DOHH2 (cell line): ENCODE measurements at regions not wholly inside any gene's neighbourhood (a gene's known extent, or its start where the extent isn't known, plus 50 kb on each side); places are given as distances from the start of the nearest gene placed in this dataset.

ENCODE experiments used
- H3F3A ChIP-seq: fragments of 200-600 bp; sonication (generic), shearing (Covaris generic); 2 replicates; pipeline ENCODE4 v1.6.0; 2016; ENCODE audit warnings: antibody characterized with exemption, mild to moderate bottlenecking; ENCODE audit not compliant: control insufficient read depth, insufficient read depth
- H3K27ac ChIP-seq: fragments of 200-600 bp; sonication (generic); 2 replicates; pipeline ENCODE4 v1.5.1; 2014; ENCODE audit warnings: low read depth, mild to moderate bottlenecking, low read length, moderate library complexity
- H3K27me3 ChIP-seq: fragments of 200-600 bp; sonication (generic); 2 replicates; pipeline ENCODE4 v1.6.1; 2014; ENCODE audit warnings: mild to moderate bottlenecking, low read length, mixed read lengths; ENCODE audit not compliant: control insufficient read depth
- H3K36me3 ChIP-seq: fragments of 200-600 bp; sonication (generic); 2 replicates; pipeline ENCODE4 v1.6.1; 2014; ENCODE audit warnings: mild to moderate bottlenecking, low read length, moderate library complexity, mixed read lengths; ENCODE audit not compliant: control insufficient read depth
- H3K4me1 ChIP-seq: fragments of 200-600 bp; sonication (generic); 2 replicates; pipeline ENCODE4 v1.6.1; 2014; ENCODE audit warnings: mild to moderate bottlenecking, low read length, mixed read lengths; ENCODE audit not compliant: control insufficient read depth
- H3K4me2 ChIP-seq: fragments of 200-600 bp; sonication (generic); 2 replicates; pipeline ENCODE4 v1.6.0; 2014; ENCODE audit warnings: mild to moderate bottlenecking, low read length, moderate library complexity
- H3K4me3 ChIP-seq: fragments of 200-600 bp; sonication (generic); 2 replicates; pipeline ENCODE4 v1.5.1; 2014; ENCODE audit warnings: mild to moderate bottlenecking, low read length, mixed read lengths
- H3K79me2 ChIP-seq: fragments of 200-600 bp; sonication (generic); 2 replicates; pipeline ENCODE4 v1.6.1; 2014; ENCODE audit warnings: mild to moderate bottlenecking, low read length, mixed read lengths; ENCODE audit not compliant: control insufficient read depth
- H3K9me2 ChIP-seq: fragments of 200-600 bp; sonication (generic); replicated peaks from 2 replicates; pipeline ENCODE4 v1.6.1; 2014; ENCODE audit warnings: mild to moderate bottlenecking, low read length, mixed read lengths; ENCODE audit not compliant: control insufficient read depth
- H3K9me3 ChIP-seq: fragments of 200-600 bp; sonication (generic); 2 replicates; pipeline ENCODE4 v1.6.1; 2014; ENCODE audit warnings: antibody characterized with exemption, low read length, mixed read lengths; ENCODE audit not compliant: control insufficient read depth, insufficient read depth
- H4K20me1 ChIP-seq: fragments of 200-600 bp; sonication (generic); 2 replicates; pipeline ENCODE4 v1.6.0; 2014; ENCODE audit warnings: low read depth, mild to moderate bottlenecking, antibody characterized with exemption, low read length, moderate library complexity; ENCODE audit not compliant: control insufficient read depth, insufficient read depth
- EZH2phosphoT487 ChIP-seq: fragments of 200-600 bp; sonication (generic); IDR thresholded peaks from 2 replicates; pipeline ENCODE4 v1.6.1; 2017; ENCODE audit warnings: borderline replicate concordance, mild to moderate bottlenecking, antibody characterized with exemption, low read length, moderate library complexity, mixed read lengths
- TF ChIP-seq, protein P1 (sequence below): fragments of 200-600 bp; sonication (generic); IDR thresholded peaks from one replicate; pipeline ENCODE4 v1.5.1; 2014; ENCODE audit warnings: antibody characterized with exemption, mild to moderate bottlenecking, low read depth, low read length; ENCODE audit not compliant: poor library complexity, severe bottlenecking

DNA sequence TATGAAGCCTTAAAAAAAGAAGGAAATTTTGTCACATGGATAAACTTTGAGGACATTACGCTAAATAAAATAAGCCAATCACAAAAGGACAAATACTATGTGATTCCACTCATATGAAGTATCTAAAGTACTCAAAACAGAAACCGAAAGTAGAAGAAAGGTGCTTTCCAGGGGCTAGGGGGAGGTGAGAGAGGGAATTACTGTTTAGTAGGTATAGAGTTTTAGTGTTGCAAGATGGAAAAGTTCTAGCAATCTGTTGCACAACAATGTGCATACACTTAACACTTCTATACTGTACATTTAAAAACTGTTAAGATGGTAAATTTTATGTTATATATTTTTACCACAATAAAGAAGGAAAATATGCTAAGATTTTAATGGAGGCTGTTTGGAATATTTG is 83.0 kb downstream of the POLR1D start:
- TF ChIP-seq, protein P1, sequence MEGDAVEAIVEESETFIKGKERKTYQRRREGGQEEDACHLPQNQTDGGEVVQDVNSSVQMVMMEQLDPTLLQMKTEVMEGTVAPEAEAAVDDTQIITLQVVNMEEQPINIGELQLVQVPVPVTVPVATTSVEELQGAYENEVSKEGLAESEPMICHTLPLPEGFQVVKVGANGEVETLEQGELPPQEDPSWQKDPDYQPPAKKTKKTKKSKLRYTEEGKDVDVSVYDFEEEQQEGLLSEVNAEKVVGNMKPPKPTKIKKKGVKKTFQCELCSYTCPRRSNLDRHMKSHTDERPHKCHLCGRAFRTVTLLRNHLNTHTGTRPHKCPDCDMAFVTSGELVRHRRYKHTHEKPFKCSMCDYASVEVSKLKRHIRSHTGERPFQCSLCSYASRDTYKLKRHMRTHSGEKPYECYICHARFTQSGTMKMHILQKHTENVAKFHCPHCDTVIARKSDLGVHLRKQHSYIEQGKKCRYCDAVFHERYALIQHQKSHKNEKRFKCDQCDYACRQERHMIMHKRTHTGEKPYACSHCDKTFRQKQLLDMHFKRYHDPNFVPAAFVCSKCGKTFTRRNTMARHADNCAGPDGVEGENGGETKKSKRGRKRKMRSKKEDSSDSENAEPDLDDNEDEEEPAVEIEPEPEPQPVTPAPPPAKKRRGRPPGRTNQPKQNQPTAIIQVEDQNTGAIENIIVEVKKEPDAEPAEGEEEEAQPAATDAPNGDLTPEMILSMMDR = no peak
- no peak for TF ChIP-seq EZH2phosphoT487
- no peaks in the 10 kb centered on the region for H3F3A ChIP-seq
- H3K4me1 ChIP-seq = no peaks in the 10 kb centered on the region
- no peak overlapping the region for H3K27ac ChIP-seq
- H3K36me3 ChIP-seq = no peaks in the 10 kb centered on the region
- no peaks in the 10 kb centered on the region; the same call in none of the 2 replicates for H3K9me3 ChIP-seq
- no peaks in the 10 kb centered on the region; the same call in 1 of the 2 replicates for H3K27me3 ChIP-seq
- no peaks in the 10 kb centered on the region for H3K79me2 ChIP-seq
- H3K9me2 ChIP-seq = no peaks in the 10 kb centered on the region
- no peaks in the 10 kb centered on the region for H4K20me1 ChIP-seq
- no peak overlapping the region for H3K4me2 ChIP-seq
- no peak overlapping the region for H3K4me3 ChIP-seq

DNA sequence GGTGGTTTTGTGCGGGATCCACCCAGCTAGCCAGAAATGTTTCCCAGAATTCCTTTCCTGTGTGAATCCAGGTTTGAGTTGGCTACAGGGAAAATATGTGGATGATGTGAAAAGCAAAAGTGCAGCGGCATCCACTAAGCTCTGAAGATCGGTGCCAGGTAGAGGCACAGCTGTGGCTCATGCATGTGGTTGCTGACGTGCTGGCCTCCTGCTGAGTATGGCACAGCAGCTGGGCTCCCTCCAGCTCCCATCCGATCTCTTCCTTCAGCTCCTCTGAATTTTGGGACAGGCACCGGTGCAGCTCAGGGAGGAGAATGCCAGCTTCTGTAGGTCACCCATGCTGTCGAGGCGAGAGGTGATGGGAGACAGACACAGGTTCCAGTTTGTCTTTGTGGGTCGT is 84.0 kb upstream of the GSX1 start:
- Histone ChIP-seq H3K36me3 (no peaks in the 10 kb centered on the region), H3K9me2 (no peaks in the 10 kb centered on the region), H3K4me3 (no peak overlapping the region), H3K4me2 (no peak overlapping the region), H3K27ac (no peak overlapping the region), H3F3A (no peaks in the 10 kb centered on the region), H3K79me2 (no peaks in the 10 kb centered on the region), H3K4me1 (no peaks in the 10 kb centered on the region), H3K9me3 (no peaks in the 10 kb centered on the region; the same call in none of the 2 replicates), H3K27me3 (no peaks in the 10 kb centered on the region; the same call in 1 of the 2 replicates), H4K20me1 (no peaks in the 10 kb centered on the region)
- TF ChIP-seq EZH2phosphoT487 = no peak
- TF ChIP-seq, protein P1 = no peak

DNA sequence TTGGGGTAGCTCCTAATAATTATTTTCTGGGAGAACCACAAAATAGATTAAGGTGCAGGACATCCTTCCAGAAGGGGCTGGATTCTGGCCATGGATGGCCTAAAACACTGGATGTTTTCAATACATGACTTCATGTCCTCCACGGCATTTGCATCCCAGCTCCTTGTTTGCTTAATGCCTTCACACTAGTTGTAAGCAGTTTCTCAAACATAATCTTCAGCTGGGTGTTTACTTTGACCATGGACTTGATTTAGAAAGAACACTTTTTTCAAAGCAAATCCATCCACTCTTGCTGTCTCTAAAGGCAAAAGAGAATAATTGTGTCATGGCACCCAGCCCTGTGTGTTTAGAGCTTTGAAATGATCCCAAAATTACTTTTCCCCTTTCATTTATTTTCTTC is 82.5 kb upstream of the GSX1 start:
- no peaks in the 10 kb centered on the region for H3K79me2 ChIP-seq
- H3K4me2 ChIP-seq = no peak overlapping the region
- no peaks in the 10 kb centered on the region; the same call in 1 of the 2 replicates for H3K9me3 ChIP-seq
- H4K20me1 ChIP-seq = no peaks in the 10 kb centered on the region
- H3K36me3 ChIP-seq = no peaks in the 10 kb centered on the region
- H3K4me1 ChIP-seq = no peaks in the 10 kb centered on the region
- no peaks in the 10 kb centered on the region for H3F3A ChIP-seq
- H3K27me3 ChIP-seq = peaks cover 3% of the 10 kb centered on the region; the same call in 1 of the 2 replicates
- no peak overlapping the region for H3K4me3 ChIP-seq
- no peaks in the 10 kb centered on the region for H3K9me2 ChIP-seq
- no peak overlapping the region for H3K27ac ChIP-seq
- no peak for TF ChIP-seq EZH2phosphoT487
- TF ChIP-seq, protein P1 = no peak
